Keratinocyte (primary cell): ENCODE measurements at regions not wholly inside any gene's neighbourhood (a gene's known extent, or its start where the extent isn't known, plus 50 kb on each side); places are given as distances from the start of the nearest gene placed in this dataset.

Experiments used
- DNase-seq: peaks from one replicate; pipeline ENCODE4 v3.0.0-alpha.2; 2011; ENCODE audit warnings: low read depth, missing footprints, low spot score
- FAIRE-seq: peaks from 2 replicates; lab custom pipeline; 2011; peaks lifted over from hg19 to GRCh38; lab: Jason Lieb, UNC
- H2AFZ ChIP-seq: 2 replicates; pipeline ENCODE4 v1.6.0; 2012; ENCODE audit warnings: low read length, control low read depth, inconsistent platforms; ENCODE audit not compliant: control insufficient read depth
- H3K27ac ChIP-seq: 2 replicates; pipeline ENCODE4 v1.5.1; 2011; ENCODE audit warnings: low read length; ENCODE audit not compliant: control insufficient read depth, insufficient read depth
- H3K27me3 ChIP-seq: 3 replicates; pipeline ENCODE4 v1.6.0; 2011; ENCODE audit warnings: low read length; ENCODE audit not compliant: control insufficient read depth, insufficient read depth; ENCODE audit errors: extremely low read depth
- H3K36me3 ChIP-seq, 2 experiments: 2 replicates in 1 of 2; 3 replicates in 1 of 2; pipeline ENCODE4 v1.5.1; 2011; ENCODE audit warnings: low read length in 2 of 2, mild to moderate bottlenecking in 1 of 2; ENCODE audit not compliant: control insufficient read depth in 2 of 2, insufficient read depth in 2 of 2; ENCODE audit errors: extremely low read depth in 1 of 2
- H3K4me1 ChIP-seq: 3 replicates; pipeline ENCODE4 v1.5.1; 2011; ENCODE audit warnings: low read length; ENCODE audit not compliant: control insufficient read depth, insufficient read depth; ENCODE audit errors: extremely low read depth
- H3K4me2 ChIP-seq: 3 replicates; pipeline ENCODE4 v1.6.0; 2011; ENCODE audit warnings: low read depth, low read length; ENCODE audit not compliant: control insufficient read depth, insufficient read depth; ENCODE audit errors: extremely low read depth
- H3K4me3 ChIP-seq, 3 experiments: fragments of 200-600 bp in 1 of 3; sonication (generic) in 1 of 3; 2 replicates in 2 of 3; 3 replicates in 1 of 3; pipeline ENCODE4 v1.5.1; 2011 to 2016; ENCODE audit warnings: low read length in 3 of 3, mild to moderate bottlenecking in 3 of 3, control low read depth in 2 of 3, inconsistent platforms in 1 of 3, low read depth in 1 of 3, mixed read lengths in 1 of 3, mixed run types in 1 of 3, moderate library complexity in 1 of 3; ENCODE audit not compliant: control insufficient read depth in 2 of 3, insufficient read depth in 2 of 3; ENCODE audit errors: extremely low read depth in 1 of 3
- H3K79me2 ChIP-seq: 2 replicates; pipeline ENCODE4 v1.6.0; 2012; ENCODE audit warnings: low read length; ENCODE audit not compliant: control insufficient read depth, insufficient read depth
- H3K9ac ChIP-seq: 3 replicates; pipeline ENCODE4 v1.6.0; 2011; ENCODE audit warnings: low read length; ENCODE audit not compliant: control insufficient read depth, insufficient read depth; ENCODE audit errors: extremely low read depth
- H3K9me1 ChIP-seq: 3 replicates; pipeline ENCODE4 v1.6.0; 2011; ENCODE audit warnings: low read length; ENCODE audit not compliant: control insufficient read depth, insufficient read depth; ENCODE audit errors: extremely low read depth
- H3K9me3 ChIP-seq: 2 replicates; pipeline ENCODE4 v1.5.1; 2012; ENCODE audit warnings: low read depth, low read length; ENCODE audit not compliant: control insufficient read depth
- H4K20me1 ChIP-seq: 3 replicates; pipeline ENCODE4 v1.6.0; 2011; ENCODE audit warnings: low read length; ENCODE audit not compliant: control insufficient read depth, insufficient read depth; ENCODE audit errors: extremely low read depth
- CTCF ChIP-seq, 3 experiments: IDR thresholded peaks in 1 of 3; conservative IDR thresholded peaks in 1 of 3; optimal IDR thresholded peaks in 1 of 3; 2 replicates in 2 of 3; 3 replicates in 1 of 3; pipeline versions ENCODE3 to v1.5.1; 2011; ENCODE audit warnings: low read length in 3 of 3, mild to moderate bottlenecking in 3 of 3, moderate library complexity in 2 of 3, control low read depth in 1 of 3, inconsistent platforms in 1 of 3; ENCODE audit not compliant: insufficient read depth in 2 of 3; ENCODE audit errors: extremely low read depth in 1 of 3
- EZH2 ChIP-seq: IDR thresholded peaks from one replicate; pipeline ENCODE4 v1.6.1; 2012; ENCODE audit warnings: inconsistent platforms, mild to moderate bottlenecking, low read length, moderate library complexity
- dilution Hi-C: fragments of 300-500 bp; cut with MboI; formaldehyde crosslinking; loops from one replicate; pipeline ENCODE4 v1.7.0; 2020; ENCODE audit warnings: low sequenced_read_pairs; ENCODE audit not compliant: extremely low pct_ligation_motif_present

- Histone ChIP-seq H3K9me3 (no peaks in the 10 kb centered on the region), H3K4me3 (no peak overlapping the region), H3K27ac (no peak overlapping the region), H3K4me1 (peaks cover 20% of the 10 kb centered on the region), H2AFZ (no peak overlapping the region), H3K79me2 (no peaks in the 10 kb centered on the region), H3K9ac (no peak overlapping the region), H3K27me3 (no peaks in the 10 kb centered on the region), H4K20me1 (no peaks in the 10 kb centered on the region), H3K36me3 (no peaks in the 10 kb centered on the region), H3K9me1 (no peaks in the 10 kb centered on the region), H3K4me2 (no peak overlapping the region)
- TF ChIP-seq EZH2: no peak
- no peak for TF ChIP-seq CTCF (optimal IDR thresholded peaks at IDR 0.05 in 1 of 3, IDR thresholded peaks at IDR 0.05 in 1 of 3, conservative IDR thresholded peaks at IDR 0.05 in 1 of 3; ENCODE audit: extremely low read depth in 1 of 3, insufficient read depth in 2 of 3, low read length in 3 of 3)
- dilution Hi-C loops: no loop called here
- DNase-seq: no peak
- FAIRE-seq: no peak
Observed at GRCh38 chr5:68373050-68373449, 157.5 kb downstream of the PIK3R1 start.

GRCh38 chr5:68374796-68375518 is 159.4 kb downstream of the PIK3R1 start:
- Histone ChIP-seq H4K20me1 (no peaks in the 10 kb centered on the region), H3K27me3 (no peaks in the 10 kb centered on the region), H3K36me3 (no peaks in the 10 kb centered on the region), H3K4me3 (no peak overlapping the region), H3K79me2 (no peaks in the 10 kb centered on the region), H3K9me1 (no peaks in the 10 kb centered on the region), H3K9ac (no peak overlapping the region), H3K9me3 (no peaks in the 10 kb centered on the region), H3K27ac (no peak overlapping the region), H3K4me1 (peaks cover 14% of the 10 kb centered on the region), H2AFZ (no peak overlapping the region), H3K4me2 (no peak overlapping the region)
- FAIRE-seq (no peak), DNase-seq (no peak)
- TF ChIP-seq CTCF (optimal IDR thresholded peaks at IDR 0.05 in 1 of 3, IDR thresholded peaks at IDR 0.05 in 1 of 3, conservative IDR thresholded peaks at IDR 0.05 in 1 of 3; ENCODE audit: extremely low read depth in 1 of 3, insufficient read depth in 2 of 3, low read length in 3 of 3) (no peak), EZH2 (no peak)
- dilution Hi-C loops: no loop called here
